GM23338 (cell line): ENCODE measurements at regions not wholly inside any gene's neighbourhood (a gene's known extent, or its start where the extent isn't known, plus 50 kb on each side); places are given as distances from the start of the nearest gene placed in this dataset.

Source experiments
- CTCF ChIP-seq, 2 experiments: fragments of 200-600 bp in 1 of 2; sonication (generic) in 1 of 2; conservative IDR thresholded peaks; 2 replicates each; pipeline versions ENCODE4 v1.5.1 to v1.6.1; 2016 to 2017; ENCODE audit warnings: antibody characterized with exemption in 2 of 2, low read depth in 2 of 2, mild to moderate bottlenecking in 2 of 2, moderate library complexity in 1 of 2
- ETS1 ChIP-seq: IDR thresholded peaks from 2 replicates; pipeline ENCODE4 v1.6.1; 2016; ENCODE audit warnings: antibody characterized with exemption
- EZH2 ChIP-seq: fragments of 200-600 bp; sonication (generic); IDR thresholded peaks from one replicate; pipeline ENCODE4 v1.8.0; 2017; ENCODE audit warnings: antibody characterized with exemption, mild to moderate bottlenecking, low read depth; ENCODE audit not compliant: unreplicated experiment
- EZH2phosphoT487 ChIP-seq: fragments of 200-600 bp; sonication (generic); IDR thresholded peaks from one replicate; pipeline ENCODE4 v1.8.1; 2018; ENCODE audit warnings: antibody characterized with exemption; ENCODE audit not compliant: unreplicated experiment
- JUNB ChIP-seq: IDR thresholded peaks from one replicate; pipeline ENCODE4 v1.6.1; 2016; ENCODE audit warnings: antibody characterized with exemption; ENCODE audit not compliant: unreplicated experiment
- POLR2AphosphoS5 ChIP-seq: IDR thresholded peaks from 2 replicates; pipeline ENCODE4 v1.6.1; 2016; ENCODE audit warnings: antibody characterized with exemption, low read depth
- REST ChIP-seq: IDR thresholded peaks from one replicate; pipeline ENCODE4 v1.6.1; 2018; ENCODE audit warnings: antibody characterized with exemption; ENCODE audit not compliant: unreplicated experiment
- STAT1 ChIP-seq: IDR thresholded peaks from one replicate; pipeline ENCODE4 v1.6.1; 2016; ENCODE audit warnings: antibody characterized with exemption; ENCODE audit not compliant: unreplicated experiment

GRCh38 chr9:119788921-119789320 is 419.7 kb upstream of the BRINP1 start:
- TF ChIP-seq EZH2 (no peak), POLR2AphosphoS5 (no peak), EZH2phosphoT487 (no peak), CTCF (conservative IDR thresholded peaks at IDR 0.05; ENCODE audit: low read depth in 2 of 2) (no peak), REST (no peak), STAT1 (no peak), ETS1 (no peak), JUNB (no peak)
